Astrocyte (in vitro differentiated cells and primary cell): ENCODE measurements at regions not wholly inside any gene's neighbourhood (a gene's known extent, or its start where the extent isn't known, plus 50 kb on each side); places are given as distances from the start of the nearest gene placed in this dataset.

Experiments used
- CTCF ChIP-seq: IDR thresholded peaks from 2 replicates; pipeline ENCODE4 v1.5.1; 2011; ENCODE audit warnings: low read depth, mild to moderate bottlenecking, inconsistent platforms, low read length, moderate library complexity; ENCODE audit not compliant: insufficient read depth
- EZH2 ChIP-seq: IDR thresholded peaks from 2 replicates; pipeline ENCODE4 v1.6.1; 2012; ENCODE audit warnings: mild to moderate bottlenecking, low read length, inconsistent platforms; ENCODE audit not compliant: insufficient read depth

GRCh38 chr3:159149633-159150032, 347.8 kb downstream of the MFSD1 start:
- TF ChIP-seq CTCF (no peak), EZH2 (no peak)
